RPMI8226 (cell line): ENCODE measurements at regions not wholly inside any gene's neighbourhood (a gene's known extent, or its start where the extent isn't known, plus 50 kb on each side); places are given as distances from the start of the nearest gene placed in this dataset.
A peak's percentile ranks its signal among the peaks of the same experiment; 100 is the strongest.

ENCODE experiments used
- DNase-seq: peaks from one replicate; pipeline ENCODE4 v3.0.0-alpha.2; 2015

DNA sequence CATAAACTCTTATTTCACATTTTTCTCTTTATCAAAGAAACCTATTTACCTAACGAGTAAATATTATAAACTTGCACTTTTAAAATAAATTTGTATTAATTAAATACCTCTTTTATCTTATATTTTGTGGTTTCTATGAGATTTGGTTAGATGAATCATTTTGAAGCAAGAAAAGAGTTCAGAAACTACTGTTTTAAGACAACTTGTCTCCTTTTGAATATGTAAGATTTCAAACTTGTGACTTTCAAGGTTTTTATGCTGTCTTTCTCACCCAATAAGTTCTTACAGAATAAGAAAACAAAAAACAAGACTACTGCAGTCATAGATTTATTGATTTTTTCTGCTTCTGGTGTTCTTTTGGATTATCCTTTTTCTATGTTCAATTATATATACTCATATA lies 339.0 kb downstream of the SNAPC1 start:
- DNase-seq: no peak

DNA sequence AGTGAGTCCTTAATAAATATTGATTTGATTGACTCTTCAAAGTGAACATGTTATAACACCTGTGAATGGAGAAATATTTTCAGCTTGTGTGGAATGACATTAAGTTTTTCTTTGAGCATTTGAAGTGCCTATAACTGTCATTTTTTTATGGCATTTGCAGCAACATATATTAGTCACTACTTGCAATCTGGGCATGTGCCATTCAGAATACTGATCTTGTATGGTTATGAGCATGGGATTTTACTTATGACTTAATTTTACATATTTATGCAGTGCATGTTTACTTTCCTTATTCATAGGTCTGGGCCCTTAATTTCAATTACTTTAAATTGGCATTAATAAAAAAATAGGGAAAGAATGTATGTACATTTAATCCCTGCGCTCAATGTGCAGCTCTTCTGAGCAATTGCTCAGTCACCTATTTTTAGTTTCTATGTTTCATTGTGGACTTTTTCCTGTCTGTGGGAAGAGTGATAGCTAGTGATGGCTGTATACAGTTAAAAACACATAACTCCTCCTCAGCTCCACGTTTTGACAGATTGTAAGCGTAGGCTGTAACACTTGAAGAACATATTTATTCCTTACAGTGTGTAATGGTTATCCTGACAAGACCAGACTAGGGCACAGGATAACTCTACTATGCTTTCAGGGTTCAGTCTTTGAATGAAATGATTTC lies 339.6 kb downstream of the SNAPC1 start:
- DNase-seq: no peak

DNA sequence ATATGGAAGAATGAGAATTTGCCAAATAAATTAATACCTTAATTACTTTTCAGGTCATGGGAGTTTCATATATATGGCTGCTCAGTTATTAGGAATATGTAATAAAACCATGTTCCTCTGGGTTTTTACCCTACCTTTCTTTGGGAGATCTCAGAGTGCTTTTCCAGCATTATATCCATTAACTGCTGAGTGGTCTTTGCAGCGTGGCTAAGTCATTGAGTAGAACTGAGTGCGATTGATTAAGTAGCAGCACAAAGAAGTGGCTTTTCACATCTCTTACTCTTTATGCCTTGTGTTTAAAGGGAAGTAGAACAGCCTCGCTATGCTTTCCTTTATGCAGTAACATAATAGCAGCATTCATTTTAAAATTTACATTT lies 340.1 kb downstream of the SNAPC1 start:
- no peak for DNase-seq

DNA sequence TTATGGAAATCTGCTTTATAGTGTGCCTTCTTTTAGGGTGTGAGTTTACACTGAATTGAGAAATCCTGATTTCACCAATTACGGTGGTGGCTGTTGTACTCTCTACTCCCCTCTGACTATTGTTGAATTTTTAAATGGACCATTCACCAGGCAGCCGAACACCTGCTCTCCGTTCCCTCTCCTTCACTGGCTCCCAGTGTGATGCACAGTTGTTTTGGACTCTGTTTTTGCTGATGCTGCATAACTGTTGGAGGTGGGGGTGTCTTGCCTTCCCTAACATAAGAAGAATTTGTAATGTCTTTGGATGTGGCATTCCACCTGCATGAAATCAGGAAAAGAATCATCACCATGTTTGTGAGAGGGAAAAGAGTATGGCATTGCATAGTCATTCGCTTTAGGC lies 341.2 kb downstream of the SNAPC1 start:
- no peak for DNase-seq

DNA sequence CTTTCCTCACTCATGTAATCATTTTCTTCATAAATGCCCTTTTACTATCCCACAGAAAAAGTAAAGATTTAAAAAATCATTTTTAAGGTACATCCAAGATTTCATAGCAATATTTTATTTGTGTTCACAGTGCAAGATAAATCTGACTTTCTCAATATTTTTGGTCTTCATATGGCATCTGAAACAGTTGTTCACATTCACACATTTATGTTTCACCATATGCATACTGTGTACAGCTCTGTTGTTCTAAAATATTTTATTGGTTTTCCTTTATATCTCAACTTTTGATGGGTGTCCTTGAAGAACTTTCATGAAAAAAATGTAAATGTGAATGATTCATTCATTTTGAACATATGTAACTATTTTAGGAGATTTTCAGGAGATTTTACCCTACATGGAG lies 348.7 kb downstream of the SNAPC1 start:
- DNase-seq: no peak

DNA sequence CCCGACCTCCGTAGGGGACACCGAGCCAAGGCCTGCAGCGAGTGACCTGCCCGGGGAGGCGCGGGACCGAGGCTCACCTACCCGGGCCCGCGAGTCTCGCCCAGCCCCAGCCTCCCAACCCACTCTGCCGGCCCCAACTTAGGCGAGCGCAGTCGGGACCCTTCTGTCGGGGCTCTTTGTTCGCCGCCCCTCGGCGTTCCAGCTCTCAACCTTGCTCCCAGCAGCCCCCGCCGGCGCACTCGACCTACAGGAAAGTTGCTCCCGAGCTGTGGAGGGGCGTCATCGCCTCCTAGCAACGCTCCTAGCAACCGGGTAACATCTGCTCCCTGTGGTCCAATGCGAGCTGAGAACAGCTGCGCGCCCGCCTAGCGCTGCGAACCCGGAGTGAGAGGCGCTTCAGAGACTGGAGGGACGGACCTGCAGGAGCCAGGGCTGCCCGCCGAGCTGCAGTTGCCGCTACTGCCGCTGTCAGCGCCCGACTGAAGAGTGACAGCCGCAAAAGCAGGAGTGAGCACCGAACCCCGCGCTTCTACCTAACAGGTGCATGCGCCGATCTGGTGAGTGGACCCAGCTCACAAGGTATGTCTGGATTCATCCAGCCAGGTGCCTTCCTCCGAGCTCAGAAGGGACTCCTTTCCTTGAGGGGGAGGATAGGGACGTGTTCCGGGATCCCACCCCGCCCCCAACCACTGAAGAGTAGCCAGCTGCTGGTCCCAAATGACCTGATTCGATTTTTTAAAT lies 355.0 kb downstream of the SNAPC1 start:
- peak; percentile 12 for DNase-seq

DNA sequence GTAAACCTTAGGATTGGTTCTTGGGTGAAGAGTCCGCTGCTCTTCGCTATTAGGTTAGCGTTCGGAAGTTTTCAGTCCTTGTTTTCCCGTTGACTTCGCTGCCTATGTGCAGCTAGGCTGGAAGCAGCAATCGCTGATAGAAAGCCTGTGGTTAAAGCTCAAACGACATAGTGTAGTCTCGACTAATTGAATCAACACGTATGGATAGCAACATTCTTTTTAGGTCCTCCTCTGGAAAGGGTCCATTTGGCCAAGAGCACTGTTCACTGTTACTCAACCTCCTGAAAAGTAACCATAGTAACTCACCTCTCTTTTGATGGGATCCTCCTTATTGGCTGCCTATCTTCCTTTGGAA lies 355.5 kb downstream of the SNAPC1 start:
- DNase-seq: no peak

DNA sequence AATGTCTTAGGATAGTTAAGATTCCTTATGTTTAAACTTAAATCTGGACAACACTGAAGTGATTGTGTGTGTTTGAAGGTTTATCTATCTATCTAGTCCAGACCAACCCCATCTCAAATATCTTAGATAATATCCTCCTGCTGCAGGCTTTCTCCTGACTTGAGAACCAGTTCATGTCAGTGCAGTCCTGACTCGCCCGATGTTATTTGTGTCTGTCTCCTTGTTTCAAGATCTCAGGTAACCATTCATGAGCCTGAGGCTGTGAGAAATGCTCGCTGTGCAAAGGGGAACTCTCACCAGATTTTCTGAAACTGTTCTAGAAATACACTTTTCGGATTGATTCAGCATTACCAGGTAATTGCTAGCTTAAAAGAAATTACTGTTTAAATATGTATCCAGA lies 356.2 kb downstream of the SNAPC1 start:
- no peak for DNase-seq

DNA sequence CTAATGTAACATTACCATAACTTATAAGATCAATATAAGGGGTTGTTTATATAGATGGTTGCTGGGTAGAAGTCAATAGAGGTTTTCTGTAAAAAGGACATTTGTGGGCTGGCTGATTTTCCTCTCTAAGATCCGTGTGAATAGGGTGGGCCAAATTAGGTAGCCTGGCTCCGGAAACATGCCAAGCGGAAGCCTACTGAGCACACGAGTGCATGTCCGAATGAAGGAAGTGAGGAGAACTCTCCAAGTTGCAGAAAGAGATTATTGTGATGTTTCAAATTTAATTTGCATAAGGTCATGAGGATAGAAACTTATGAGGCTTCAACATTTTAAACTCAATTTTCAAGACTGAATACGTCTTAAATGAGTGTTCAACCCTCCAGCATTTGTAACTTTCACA lies 356.7 kb downstream of the SNAPC1 start:
- no peak for DNase-seq

DNA sequence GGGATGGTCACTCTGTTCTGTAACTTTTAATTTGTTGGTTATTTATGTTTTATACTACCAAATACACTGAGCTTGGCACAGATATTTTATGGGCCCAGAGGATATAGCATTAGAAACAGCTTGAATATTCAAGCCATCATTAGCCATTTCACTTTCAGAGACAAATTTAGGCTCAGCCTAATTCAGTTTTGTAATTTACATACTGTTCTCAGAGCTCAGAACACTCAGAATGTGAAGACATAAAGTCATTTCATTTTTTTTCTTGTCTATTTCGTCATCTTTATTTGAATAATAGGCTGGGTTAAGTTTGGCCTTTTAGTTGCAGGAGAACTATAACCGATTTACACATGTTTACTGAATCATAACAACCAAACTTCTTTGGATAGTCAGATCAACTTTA lies 361.7 kb downstream of the SNAPC1 start:
- no peak for DNase-seq

DNA sequence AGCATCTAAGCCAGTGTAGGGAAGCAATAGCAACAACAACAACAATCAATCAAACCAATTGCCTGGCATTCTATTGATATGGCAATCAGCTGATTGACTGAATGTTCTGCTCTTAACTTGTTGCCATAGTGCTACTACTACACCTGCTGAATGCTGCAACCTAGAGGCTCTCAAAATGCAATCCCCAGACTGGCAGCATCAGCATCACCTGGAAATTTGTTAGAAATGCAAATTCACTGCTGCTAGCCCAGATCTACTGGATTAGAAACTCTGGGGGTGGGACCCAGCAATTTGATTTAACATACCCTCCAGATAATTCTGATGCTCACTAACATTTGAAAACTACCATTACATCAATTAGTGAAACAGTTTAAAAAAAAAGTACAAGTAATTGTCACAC lies 363.6 kb downstream of the SNAPC1 start:
- DNase-seq: no peak

DNA sequence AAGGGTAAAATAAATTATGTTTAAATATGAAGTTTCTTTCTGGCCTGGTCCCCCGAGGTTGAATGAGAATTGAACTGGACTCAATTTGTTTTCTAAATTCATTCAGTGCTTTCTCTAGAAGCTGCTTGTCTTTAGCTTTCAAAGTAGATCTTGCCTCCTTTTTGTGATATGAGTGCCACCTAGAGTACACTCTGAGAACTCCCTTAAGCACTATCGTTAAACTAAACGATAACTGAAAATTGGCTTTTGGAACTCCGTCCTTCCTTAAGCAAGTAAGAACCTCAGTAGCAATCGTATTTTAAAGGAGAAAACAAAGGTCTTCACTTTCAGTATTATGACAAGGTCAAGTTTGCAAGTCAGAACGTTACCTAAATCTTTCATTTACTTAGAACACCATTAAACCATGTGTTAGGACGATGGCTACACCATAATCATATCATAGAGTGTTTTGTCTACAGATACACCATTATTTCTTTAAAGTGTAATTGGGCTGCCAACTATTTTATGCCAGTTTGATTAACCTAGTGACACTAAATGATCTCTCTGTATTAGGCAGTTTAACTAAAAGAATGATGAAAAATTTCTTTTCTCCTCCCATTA lies 364.8 kb downstream of the SNAPC1 start:
- peak; percentile 44 for DNase-seq

DNA sequence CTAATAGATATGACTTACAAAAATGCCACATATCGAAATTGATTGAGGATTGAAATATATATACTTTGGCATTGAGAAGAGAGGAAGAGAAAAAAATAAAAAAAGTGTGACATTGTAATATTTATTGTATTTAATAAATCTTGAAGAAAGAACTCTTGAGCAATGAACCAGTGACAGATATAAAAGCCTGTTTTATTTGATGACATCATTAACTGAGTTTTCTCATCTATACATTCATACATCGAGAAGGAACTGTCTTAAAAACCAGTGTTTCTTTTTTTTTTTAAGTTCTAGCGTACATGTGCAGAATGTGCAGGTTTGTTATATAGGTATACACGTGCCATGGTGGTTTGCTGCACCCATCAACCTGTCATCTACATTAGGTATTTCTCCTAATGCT lies 368.2 kb downstream of the SNAPC1 start:
- DNase-seq: no peak

DNA sequence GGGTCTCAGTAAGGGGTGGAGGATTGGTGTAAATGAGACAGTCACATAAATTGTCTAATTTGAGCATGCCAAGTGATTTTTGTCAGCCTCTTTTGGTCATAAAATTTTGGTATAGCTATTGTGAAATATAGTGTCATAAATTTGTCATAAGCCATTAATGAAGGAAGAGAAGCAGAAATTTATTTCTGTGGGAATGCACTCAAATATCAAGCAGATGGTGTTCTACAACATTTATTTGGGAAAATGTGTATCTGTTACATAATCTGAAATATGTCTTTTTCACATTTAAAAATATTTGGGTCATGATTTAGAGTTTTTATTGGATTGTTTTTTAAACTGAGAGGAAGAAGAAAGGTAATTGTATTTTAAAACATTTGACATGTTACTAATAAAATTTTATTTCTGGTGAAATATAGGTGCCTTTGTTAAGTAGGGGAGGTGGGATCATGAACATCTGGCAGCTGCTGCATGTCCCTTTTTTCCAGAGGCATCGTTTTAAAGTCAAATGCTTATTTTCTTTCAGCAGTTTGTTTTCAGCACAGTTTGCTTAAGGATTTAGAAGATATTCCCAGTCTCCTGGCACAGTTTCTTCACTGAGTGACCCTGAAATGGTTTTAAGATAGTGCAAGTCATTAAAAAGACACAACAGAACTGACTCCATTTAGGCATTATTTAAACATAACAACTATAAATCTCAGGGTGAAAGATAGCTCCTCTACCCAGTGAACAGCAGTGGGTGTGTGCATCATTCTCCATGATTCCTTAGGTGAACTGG lies 371.7 kb downstream of the SNAPC1 start:
- DNase-seq: no peak

DNA sequence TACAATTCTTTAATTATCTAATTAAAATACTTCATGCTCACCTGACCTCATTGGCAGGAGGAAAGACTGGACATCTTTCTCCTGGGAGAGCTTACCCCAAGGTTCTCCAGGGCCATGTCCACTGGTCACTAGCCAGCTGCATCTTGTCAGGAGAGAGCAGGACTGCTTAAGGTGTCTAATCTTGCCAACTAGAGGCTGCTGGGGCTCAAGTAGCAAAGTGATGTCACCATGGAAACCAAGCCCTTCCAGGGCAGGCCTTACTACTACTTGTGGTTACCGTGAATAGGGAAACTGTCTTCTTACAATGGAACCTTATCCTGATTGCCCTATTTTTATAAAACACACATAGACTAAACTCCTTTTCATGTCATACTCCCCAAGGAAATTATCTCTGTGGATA lies 376.4 kb downstream of the SNAPC1 start:
- no peak for DNase-seq

DNA sequence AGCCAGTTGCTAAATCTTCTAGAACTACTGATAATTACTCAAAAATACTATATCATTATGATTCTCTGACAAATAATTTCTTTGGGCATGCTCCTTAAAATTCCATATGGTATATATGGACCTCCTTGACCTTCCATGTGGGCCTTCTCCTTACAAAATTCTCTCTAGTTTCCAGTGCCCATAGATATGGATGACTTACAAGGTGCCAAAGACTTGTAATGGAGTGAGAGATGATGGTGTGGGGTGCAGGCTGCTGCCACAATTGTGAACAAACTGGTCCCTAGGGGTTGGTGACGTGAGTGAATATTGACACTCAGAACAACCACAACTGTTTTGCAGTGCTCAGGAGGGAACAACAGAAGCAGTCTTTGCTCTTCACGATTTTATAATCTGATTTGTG lies 378.9 kb downstream of the SNAPC1 start:
- DNase-seq: no peak

DNA sequence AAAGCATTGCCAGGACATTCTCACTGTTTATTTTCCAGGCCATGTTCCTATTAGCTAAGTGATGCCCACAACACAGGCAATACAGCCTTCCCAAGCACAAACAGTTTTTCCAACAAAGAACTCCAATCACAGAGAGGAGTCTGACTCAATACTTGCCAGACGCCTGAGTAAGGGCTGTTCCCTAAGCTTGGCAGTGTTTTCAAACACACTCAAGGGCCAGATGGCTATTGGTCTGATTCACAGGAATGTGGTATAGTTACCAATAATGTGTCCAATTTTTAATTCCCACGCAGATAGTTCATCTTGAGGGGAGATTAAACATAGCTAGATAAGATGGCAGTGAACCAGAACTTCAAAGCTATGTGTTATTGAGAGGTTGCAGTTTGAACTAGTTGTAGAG lies 381.0 kb downstream of the SNAPC1 start:
- no peak for DNase-seq

DNA sequence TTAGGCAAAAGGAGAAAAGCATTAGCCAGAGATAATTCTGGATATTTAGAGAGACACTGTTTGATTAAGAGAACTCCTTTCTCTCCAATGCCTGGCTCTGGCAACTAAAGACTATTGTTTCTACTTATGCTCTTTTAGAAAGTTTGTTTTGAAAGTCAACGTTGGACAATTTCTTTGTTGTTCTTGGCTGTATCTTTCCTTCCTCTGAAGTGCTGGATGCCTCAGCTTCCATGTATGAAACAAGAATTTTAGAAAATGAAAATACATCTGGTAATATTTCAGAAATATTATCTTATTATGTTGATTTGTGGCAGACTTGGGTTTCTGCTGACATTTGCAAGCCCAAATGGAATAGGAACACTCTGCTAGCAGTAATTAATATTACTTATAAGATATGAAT lies 382.6 kb downstream of the SNAPC1 start:
- DNase-seq: no peak

DNA sequence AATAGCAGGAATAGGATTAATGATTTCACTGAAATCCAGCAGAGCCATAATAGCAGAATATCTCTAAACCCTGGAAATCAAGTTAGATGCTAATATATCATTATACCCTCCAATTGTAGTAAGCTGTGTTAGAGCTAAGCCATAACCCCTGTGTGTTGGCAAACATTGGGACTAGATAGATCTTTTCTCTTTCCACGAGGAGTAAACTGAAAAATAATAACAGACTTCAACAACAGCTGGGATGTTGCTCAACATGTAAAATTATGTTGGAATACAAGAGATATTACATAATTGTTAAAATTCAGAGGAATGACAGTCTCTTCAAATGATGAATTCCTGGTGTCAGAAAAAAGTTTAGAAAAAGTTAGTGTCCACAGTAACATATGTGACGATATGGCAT lies 383.8 kb downstream of the SNAPC1 start:
- no peak for DNase-seq

DNA sequence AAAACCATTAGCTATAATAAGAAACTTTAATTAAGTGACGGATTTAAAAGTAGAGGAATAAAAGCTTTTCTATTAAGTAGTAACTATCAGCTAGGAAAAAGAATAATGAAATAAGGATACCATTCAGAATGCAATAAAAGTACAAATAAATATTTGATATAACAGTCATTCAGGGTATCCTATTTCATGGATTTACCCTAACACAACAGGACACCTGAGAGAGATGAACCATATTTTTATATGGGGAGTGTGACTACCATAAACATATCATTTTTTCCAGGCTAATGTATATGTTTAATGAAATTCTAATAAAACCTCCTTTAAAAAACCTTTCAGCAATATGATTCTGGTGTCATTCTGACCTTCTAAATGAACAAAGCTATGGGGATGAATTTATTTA lies 393.8 kb downstream of the SNAPC1 start:
- DNase-seq: no peak

DNA sequence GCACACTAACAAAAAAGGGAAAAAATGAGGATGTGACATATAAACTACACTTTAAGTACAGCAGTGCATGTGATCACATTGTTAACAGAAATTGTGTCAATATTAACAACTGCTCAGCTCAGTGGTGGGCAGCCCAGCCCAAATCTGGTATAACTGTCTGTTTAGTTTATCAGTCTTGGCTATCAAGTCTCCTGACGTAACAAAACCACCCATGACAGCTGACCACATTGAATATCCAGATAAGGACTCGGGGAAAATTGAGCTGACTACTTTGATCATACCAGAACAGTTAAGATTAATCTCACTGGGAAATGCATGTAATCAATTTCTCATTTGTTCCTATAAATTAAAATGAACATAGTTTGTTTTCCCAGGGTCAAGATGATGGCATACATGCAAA lies 396.6 kb downstream of the SNAPC1 start:
- DNase-seq: no peak

DNA sequence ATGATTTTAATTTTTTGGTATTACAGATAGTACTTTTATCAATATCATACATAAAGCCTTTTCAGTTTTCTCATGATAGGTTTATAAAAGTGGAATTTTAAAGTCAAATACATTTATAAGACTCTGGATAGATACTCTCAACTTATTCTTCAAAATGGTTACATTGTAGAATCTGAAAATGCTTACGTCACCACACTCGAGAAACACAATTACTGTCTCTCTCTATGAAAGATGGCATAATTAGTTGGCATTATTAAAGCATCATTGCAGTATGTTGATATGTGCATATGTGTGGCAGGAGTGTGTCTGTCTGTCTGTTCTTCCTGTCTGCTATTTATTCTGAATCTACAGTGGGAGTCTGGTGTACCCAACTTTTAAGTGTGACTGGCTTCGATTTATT lies 397.1 kb downstream of the SNAPC1 start:
- no peak for DNase-seq

DNA sequence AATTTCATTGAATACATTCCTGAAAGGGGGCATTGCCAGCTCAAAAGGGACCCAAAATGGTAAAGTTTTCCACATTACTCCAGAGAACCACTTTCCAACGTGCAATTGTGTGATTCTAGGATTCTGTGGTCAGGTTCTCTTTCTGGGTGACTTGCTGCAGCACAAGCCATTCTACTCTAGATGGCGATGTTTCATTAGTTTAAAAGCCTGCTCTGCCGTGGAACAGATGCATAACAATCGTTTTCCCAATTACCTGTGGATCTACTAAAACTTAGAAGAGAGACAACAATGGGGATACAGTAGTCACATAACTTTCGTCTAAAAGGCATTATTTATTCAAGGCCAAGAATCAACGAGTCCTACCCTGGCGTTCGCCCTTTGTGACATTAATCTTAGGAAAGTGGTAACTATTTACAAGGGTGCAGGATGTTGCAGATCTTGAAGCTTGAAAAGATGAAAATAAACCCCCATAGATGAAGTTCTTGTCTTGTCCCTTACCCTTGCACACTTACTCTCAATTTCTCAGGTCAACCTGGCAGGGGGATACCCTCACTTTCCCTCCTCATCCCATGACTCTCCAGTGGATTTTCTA lies 400.9 kb downstream of the SNAPC1 start:
- peak; percentile 18 for DNase-seq
